HG03196 (cell line): ENCODE measurements at regions not wholly inside any gene's neighbourhood (a gene's known extent, or its start where the extent isn't known, plus 50 kb on each side); places are given as distances from the start of the nearest gene placed in this dataset.
A peak's percentile ranks its signal among the peaks of the same experiment; 100 is the strongest.
"Not testable (repeated sequence)": the region's sequence is repeated elsewhere in the genome, so short reads cannot be mapped to it uniquely, and the experiment has no call there.

Experiments used
- ATAC-seq: cut with Tn5 transposase; IDR thresholded peaks from one replicate; pipeline ENCODE4 v1.9.1; 2021; ENCODE audit not compliant: unreplicated experiment

DNA sequence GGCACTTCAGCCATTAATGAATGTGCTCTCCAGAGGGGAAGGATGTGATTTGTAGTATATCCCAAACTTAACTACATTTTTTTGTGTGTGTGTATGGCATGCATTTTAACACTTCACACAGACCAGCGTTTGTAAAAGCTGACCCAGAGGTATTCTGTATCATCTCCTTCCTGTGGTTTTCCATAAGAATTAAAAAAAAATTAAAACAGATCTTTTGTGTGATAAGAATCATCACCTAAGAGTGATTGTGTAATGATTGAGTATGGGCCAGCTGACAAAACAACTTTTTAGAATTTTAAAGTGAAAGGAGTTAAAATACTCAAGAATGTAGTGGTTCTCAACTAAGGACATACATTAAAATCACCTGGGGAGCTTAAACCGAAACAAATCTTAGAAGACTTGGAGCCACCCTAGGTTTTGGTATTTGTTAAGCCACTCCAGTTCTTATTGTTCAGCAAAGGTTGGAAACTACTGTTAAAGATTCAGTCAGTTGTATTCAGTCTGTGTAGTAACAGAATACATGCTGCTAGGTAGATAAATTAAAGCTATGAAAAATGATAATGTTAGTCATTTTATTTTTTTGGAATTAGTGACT is 120.1 kb downstream of the HAUS1 start:
- ATAC-seq, result no peak

DNA sequence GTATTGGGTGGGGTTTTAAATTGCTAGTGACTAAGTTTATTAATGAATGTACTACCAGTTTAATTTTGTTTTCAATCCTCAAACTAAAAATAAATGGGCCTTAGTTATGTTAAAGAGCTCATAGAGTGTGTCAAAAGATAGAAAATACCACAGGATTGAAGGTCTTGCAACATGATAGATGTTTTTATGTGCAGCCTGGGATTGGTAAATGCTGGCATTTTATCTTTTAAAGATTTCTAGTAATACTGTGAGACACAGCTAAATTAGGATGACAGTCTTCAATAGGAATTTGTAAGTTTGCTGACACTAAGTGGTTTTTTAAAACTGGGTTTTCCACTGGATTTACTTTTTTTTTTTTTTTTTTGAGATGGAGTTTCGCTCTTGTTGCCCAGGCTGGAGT is 122.3 kb downstream of the HAUS1 start:
- ATAC-seq, result no peak

DNA sequence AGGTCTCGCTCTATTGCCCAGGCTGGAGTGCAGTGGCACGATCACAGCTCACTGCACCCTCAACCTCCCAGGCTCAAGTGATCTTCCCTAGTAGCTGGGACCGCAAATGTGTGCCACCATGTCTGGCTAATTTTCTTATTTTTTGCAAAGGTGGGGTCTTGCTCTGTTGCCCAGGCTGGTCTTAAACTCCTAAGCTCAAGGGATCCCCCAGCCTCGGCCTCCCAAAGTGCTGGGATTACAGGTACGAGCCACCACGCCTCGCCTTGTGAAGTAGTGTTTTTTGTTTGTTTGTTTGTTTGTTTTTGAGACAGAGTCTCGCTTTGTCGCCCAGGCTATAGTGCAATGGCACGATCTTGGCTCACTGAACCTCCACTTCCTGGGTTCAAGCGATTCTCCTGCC is 125.5 kb downstream of the HAUS1 start:
- not testable (repeated sequence) for ATAC-seq

- ATAC-seq, result no peak
Measured at GRCh38 chr18:46236156-46236555, 132.0 kb downstream of the HAUS1 start.

GRCh38 chr18:46237891-46238290 is 133.7 kb downstream of the HAUS1 start:
- ATAC-seq, result no peak

DNA sequence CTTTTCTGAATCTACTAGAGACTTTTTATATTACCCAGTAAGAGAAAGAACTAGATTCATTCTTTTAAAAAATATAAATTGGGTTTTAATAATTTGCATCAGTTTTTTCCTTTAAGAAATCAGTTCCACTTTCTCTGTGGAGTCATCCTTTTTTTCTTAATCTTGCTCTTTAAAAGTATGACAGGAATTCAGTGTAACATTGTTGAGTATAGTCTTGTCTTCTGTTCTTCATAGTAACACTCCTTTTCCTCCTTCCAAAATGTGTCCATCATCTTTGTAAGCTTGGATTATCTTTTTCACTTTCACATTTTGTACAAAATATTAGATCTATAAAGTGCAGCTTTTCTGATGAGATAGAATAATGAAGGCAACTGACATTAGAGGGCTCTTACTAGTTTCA is 135.4 kb downstream of the HAUS1 start:
- ATAC-seq, result no peak

DNA sequence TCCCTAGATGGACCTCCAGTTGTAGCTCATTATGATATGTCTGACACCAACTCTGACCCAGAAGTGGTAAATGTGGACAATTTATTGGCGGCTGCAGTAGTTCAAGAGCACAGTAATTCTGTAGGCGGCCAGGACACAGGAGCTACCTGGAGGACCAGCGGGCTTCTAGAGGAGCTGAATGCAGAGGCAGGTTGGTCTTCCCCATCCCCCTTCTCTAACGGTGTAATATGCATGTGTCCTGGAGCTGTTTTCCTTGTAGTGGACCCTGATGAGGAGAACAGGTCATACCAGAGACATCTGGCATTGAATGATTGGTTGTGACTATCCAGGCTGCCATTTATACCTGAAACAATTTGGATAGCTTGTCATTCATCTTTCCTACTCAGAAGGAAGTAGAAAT is 135.8 kb downstream of the HAUS1 start:
- no peak for ATAC-seq

DNA sequence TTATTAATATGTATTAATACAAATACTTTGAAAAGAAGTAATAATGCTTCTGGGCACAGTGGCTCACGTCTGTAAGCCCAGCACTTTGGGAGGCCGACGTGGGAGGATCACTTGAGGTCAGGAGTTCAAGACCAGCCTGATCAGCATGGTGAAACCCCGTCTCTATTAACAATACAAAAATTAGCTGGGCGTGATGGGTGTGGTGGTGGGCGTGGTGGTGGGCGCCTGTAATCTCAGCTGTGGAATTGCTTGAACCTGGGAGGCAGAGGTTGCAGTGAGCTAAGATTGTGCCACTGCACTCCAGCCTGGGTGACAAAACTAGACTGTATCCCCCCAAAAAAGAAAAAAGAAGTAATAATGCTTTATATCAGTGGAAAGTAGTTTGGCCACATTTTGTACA is 137.2 kb downstream of the HAUS1 start:
- ATAC-seq, result not testable (repeated sequence)

DNA sequence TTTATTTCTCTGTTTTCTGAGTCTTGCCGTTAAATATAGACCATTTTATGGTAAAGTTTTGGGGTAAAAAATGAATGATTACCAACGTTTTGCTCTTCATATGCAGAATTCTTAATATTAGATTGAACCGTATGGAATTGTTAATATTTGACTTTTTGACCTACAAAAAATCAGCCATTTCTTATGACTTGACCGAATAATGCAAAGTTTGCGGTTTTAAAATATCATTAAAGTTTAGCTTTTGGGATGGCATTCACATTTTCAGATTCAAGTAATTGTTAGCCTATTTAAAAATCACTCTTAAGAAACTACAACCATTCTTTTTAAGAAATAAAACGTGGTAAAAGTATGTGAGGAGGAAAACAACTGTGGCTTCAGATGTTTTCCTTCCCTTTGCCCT is 138.0 kb downstream of the HAUS1 start:
- no peak for ATAC-seq

- no peak for ATAC-seq
Measured at GRCh38 chr18:46243095-46243494, 138.9 kb downstream of the HAUS1 start.

GRCh38 chr18:46243673-46244072 is 139.5 kb downstream of the HAUS1 start:
- no peak for ATAC-seq

GRCh38 chr18:46246101-46246500 is 141.9 kb downstream of the HAUS1 start:
- ATAC-seq, result no peak

DNA sequence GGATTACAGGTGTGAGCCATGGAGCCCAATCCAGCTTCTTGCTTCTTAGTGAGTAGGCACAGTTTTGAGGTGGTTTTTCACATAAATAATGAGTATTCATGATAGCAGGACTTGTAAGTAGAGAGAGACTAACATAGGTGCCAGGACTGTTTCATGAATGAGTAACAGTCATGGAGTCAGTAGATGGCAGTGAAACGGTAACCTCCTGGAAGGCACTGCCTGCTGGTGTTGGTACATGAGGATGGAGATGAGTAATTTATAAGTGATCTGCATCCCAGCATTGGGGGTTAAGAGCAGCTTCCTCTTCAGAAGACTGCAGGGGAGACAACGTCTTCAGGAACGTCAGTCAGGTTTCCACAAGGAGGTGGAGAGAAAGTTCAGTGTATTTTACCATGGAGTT is 143.8 kb downstream of the HAUS1 start:
- ATAC-seq, result no peak

DNA sequence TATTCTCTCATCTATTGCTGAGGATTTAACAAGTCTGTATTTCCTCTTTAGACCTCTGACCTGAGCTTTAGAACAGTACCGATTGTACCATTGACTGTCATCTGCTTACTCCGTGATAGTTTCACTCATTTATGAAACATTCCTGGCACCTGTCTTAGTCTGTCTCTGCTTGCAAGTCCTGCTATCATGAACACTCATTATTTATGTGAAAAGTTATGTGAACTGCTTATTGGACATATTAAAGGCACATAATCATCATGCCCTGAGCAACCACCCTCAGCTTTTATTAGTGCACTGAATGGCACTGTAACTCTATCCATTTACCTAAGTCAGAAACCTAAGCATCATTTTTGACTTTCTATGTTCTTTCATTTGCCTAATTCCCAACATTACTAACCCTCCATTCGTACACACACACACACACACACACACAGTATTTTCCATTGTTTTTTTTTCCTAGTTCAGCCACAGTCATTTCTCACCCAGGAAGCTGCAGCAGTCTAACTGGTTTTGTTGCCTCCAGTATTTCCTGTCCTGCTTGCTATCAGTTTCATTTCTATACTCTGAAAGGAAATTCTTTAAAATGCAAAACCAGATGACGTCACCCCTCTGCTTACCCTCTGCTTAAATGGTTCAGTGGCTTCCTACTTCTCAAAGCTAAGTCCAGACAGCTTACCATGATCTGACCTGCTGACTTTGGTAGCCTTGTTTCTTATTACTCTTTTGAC is 146.1 kb downstream of the HAUS1 start:
- peak; percentile 97 for ATAC-seq

- ATAC-seq, result peak; percentile 8
Measured at GRCh38 chr18:46250812-46251173, 146.6 kb downstream of the HAUS1 start.

- ATAC-seq, result no peak
Measured at GRCh38 chr18:46252759-46253158, 148.6 kb downstream of the HAUS1 start.

GRCh38 chr18:46253498-46253897 is 149.3 kb downstream of the HAUS1 start:
- ATAC-seq, result no peak

DNA sequence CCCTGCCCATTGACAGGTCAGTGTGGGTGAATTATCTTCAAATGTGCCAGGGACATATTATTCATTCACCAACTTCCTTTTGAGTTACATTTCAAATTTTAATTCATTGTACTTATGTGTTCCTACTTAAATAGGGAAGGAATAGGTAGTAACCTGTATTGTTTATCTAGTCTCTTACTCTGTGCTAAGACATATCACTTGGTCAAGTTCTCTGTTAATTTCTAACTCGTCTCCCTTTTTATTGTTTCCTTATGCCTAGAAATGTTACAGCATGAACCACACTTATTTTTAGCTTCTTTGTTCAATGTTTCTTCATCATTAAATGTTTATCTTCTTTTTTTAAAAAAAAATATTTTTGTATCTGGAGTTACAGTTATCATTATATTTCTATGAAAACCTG is 151.9 kb downstream of the HAUS1 start:
- no peak for ATAC-seq

GRCh38 chr18:46257366-46257765 is 153.2 kb downstream of the HAUS1 start:
- ATAC-seq, result no peak

GRCh38 chr18:46260016-46260878 is 156.1 kb downstream of the HAUS1 start:
- no peak for ATAC-seq

DNA sequence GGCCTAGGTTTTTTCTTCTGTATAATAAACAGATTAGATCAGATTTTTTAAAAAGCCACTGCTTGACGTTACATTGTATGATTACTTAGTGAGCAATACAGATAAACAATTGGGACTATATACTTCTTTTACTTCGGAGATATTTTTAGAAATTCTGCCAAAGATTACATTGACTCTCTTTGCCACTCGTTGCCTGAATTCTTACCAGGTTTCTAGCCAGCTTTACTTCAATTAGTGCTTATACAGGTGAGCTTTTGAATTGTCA is 156.6 kb downstream of the HAUS1 start:
- ATAC-seq, result no peak

DNA sequence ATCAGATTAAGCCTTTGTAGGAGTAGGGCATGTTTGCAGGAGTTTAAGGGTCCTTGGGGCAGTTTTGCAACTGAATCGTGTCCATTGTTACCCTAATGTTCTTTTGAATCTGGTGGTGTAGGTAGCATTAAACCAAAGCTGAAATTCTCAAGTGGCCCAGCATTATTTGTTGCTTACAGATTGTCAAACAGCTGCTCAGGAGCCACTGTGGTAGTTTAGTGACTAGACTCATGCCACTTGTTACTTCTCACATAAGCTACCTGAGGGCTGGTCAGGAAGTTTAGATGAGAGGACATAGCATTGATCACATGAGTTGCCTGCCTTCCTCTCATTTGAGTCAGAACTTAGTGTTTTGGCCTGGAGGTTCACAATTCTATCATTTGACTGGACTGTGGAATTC is 157.6 kb downstream of the HAUS1 start:
- no peak for ATAC-seq
